ENCODE measurements at regions not wholly inside any gene's neighbourhood (a gene's known extent, or its start where the extent isn't known, plus 50 kb on each side); places are given as distances from the start of the nearest gene placed in this dataset.
A peak's percentile ranks its signal among the peaks of the same experiment; 100 is the strongest.

DNA sequence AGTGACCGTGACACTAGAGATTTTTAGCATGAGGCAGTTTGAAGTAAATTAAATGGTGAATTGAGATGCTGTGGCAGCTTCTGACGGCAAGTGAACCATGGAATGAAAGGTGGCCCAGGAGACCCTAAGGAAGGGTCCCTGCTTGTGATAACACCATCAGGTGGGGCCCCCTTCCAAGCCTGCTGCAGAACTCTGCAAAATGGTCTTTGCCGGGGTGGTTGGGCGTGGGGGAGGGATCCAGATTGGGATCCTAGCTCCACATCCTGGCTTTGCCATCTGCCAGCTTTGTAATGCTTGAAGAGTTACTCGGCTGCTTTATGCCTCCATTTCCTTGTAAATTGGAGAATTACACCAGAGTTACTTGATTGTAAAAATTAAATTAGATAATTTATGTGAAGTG is 222.6 kb upstream of the NFE2L3 start:
- WGBS = 81% methylated on average over 5 of the region's 5 CpGs
- no peak for DNase-seq
- Histone ChIP-seq H3K9me3 (ENCODE audit: control insufficient read depth, low read length) (no peaks in the 10 kb centered on the region), H3K27me3 (ENCODE audit: control insufficient read depth, insufficient read depth) (no peaks in the 10 kb centered on the region), H3K27ac (ENCODE audit: low read length) (no peak overlapping the region), H3K4me1 (ENCODE audit: control insufficient read depth, insufficient read depth, low read length) (no peaks in the 10 kb centered on the region), H3K4me3 (ENCODE audit: low read length) (no peak overlapping the region)
- ATAC-seq = no peak
- intact Hi-C loops (cut with DNase I) = no loop called here

DNA sequence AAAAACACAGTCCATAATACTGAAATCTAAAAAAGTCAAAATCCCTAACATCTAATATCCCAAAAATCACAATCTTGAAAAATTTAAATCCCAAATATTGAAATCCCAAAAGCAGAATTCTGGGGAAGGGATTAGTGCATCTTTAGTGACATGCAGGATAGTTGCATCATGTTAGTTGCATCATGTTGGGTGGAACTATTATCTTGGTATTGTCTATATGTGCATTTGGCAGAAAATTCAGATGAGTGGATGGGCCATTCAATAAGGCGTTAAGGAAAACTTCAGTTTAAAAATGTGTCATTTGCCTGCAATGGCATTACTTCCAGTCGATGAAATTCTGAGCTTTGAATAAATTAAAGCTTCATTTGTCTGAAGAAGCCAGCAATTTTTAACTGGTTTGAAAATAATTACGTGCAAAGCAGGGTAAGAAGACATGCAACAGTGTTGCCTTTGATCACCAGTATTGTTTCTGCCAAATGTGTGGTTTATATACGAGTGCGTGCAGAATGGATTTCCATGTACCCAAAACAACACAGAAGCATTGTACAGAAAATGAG is 221.4 kb upstream of the NFE2L3 start:
- H3K4me1 ChIP-seq (ENCODE audit: control insufficient read depth, insufficient read depth, low read length) = no peaks in the 10 kb centered on the region
- H3K27ac ChIP-seq (ENCODE audit: low read length) = no peak overlapping the region
- H3K27me3 ChIP-seq (ENCODE audit: control insufficient read depth, insufficient read depth) = no peaks in the 10 kb centered on the region
- no peak overlapping the region for H3K4me3 ChIP-seq (ENCODE audit: low read length)
- H3K9me3 ChIP-seq (ENCODE audit: control insufficient read depth, low read length) = no peaks in the 10 kb centered on the region
- ATAC-seq (no peak), DNase-seq (no peak)
- intact Hi-C loops (cut with DNase I) = no loop called here
- WGBS = 85% methylated on average over 5 of the region's 5 CpGs

DNA sequence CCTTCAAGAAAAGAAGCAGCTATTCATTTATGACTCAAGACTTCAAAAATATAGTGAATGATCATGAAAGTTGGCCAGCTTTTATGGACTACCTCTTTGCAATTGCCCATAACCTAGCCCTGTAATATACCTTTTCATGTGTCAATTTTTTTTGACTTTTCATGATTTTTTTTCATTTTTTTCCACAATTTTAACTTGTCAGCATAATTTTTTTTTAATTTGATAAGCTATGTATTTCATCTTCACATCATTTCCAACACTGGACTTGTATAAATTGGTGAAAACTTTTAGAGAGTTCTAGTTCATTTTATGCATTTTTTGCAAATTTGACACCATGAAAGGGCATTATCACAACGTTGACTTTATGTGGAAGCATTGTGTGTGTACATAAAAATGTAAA is 220.8 kb upstream of the NFE2L3 start:
- Histone ChIP-seq H3K9me3 (ENCODE audit: control insufficient read depth, low read length) (no peaks in the 10 kb centered on the region), H3K27me3 (ENCODE audit: control insufficient read depth, insufficient read depth) (no peaks in the 10 kb centered on the region), H3K27ac (ENCODE audit: low read length) (no peak overlapping the region), H3K4me3 (ENCODE audit: low read length) (no peak overlapping the region), H3K4me1 (ENCODE audit: control insufficient read depth, insufficient read depth, low read length) (no peaks in the 10 kb centered on the region)
- WGBS = 62% methylated on average over 1 of the region's 1 CpG
- intact Hi-C loops (cut with DNase I) = no loop called here
- DNase-seq (no peak), ATAC-seq (no peak)

DNA sequence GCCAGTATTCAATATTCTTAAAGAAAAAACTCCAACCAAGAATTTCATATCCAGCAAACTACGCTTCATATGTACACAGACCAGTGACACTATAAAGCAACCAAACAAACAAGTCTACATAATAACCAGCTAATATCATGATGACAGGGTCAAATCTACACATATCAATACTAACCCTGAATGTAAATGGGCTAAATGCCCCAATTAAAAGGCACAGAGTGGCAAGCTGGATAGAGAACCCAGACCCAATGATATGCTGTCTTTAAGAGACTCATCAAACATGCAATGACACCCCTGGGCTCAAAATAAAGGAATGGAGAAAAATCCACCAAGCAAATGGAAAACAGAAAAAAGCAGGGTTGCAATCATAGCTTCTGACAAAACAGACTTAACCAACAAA is 218.1 kb upstream of the NFE2L3 start:
- Histone ChIP-seq H3K9me3 (ENCODE audit: control insufficient read depth, low read length) (no peaks in the 10 kb centered on the region), H3K4me3 (ENCODE audit: low read length) (no peak overlapping the region), H3K27ac (ENCODE audit: low read length) (no peak overlapping the region), H3K27me3 (ENCODE audit: control insufficient read depth, insufficient read depth) (no peaks in the 10 kb centered on the region), H3K4me1 (ENCODE audit: control insufficient read depth, insufficient read depth, low read length) (no peaks in the 10 kb centered on the region)
- 97% methylated on average over 1 of the region's 1 CpG for WGBS
- intact Hi-C loops (cut with DNase I) = no loop called here
- no peak for DNase-seq
- ATAC-seq = no peak

DNA sequence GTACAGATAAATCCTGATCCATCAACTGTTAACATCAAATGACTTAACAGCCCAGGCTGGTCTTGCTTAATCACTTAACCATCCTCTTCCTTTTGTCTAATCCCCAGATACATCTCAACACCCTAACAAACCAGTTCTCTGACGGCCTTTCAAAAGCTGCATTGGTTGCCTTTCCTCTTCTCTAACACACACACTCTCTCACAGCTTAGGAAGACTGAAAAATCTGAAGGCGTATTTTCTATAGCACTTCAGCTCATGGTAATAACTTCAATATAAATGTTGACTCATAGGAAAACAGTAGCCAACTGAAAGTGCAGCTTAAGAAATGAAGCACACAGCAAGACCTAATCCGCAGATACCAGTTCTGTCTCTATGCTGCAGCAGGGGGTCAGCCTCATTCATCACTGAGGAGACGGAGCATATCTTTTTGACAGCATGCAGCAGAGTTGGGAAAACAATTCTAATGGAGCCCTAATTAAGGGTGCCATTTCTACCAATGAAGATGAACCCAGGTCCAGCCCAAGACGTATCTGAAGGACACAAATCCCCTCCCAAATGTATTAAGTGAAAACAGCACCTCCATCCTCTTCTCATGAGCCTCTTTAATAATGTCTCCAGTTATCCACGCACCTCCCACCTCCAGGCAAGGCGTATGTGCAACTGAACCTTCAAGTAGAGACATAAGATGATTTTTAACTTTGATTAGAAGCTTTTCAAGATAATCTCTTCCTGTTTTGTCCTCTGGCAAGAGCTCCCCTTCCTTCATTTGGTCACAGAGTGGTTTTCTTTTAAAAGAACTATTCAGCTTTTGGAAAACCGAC is 211.7 kb upstream of the NFE2L3 start:
- DNase-seq (no peak), ATAC-seq (no peak)
- H3K4me3 ChIP-seq (ENCODE audit: low read length) = no peak overlapping the region
- H3K27me3 ChIP-seq (ENCODE audit: control insufficient read depth, insufficient read depth) = no peaks in the 10 kb centered on the region
- H3K4me1 ChIP-seq (ENCODE audit: control insufficient read depth, insufficient read depth, low read length) = no peaks in the 10 kb centered on the region
- H3K9me3 ChIP-seq (ENCODE audit: control insufficient read depth, low read length) = no peaks in the 10 kb centered on the region
- intact Hi-C loops (cut with DNase I) = no loop called here
- no peak overlapping the region for H3K27ac ChIP-seq (ENCODE audit: low read length)
- WGBS = 40% methylated on average over 8 of the region's 8 CpGs

DNA sequence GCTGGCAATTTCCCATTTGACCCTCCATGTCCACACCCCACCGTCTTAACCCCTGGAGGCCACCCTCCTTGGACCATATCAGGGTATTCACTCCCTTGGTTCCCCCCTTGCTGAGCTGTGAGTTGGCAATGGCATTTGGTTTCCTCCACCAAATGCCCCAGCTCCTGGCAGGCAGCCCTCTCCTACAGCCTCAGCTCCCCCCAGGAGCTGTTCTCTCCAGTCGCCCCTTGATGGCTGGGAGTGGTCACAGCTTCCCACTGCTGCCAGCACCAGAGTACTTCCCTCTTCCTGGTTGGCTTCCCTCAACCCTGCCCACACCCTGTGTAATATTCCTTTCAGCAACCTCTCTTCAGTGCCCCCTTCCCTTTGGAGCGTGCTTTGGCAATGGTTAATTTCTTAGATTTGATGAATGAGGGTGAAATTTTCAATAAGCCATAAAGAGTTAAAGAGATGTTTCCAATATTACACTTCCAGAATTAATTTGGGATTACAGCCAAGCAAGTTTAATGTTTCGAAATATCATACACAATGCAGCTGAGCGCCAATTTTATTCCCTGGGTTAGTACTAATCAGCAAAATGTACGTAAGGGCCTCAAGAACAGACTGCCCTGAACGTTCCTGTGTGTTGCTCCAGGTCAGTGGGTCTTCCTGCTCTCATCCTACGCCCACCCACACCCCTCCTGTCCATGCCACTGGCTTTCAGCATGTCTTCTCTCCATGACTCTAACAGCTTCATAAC is 207.1 kb upstream of the NFE2L3 start:
- H3K27me3 ChIP-seq (ENCODE audit: control insufficient read depth, insufficient read depth) = no peaks in the 10 kb centered on the region
- no peaks in the 10 kb centered on the region for H3K9me3 ChIP-seq (ENCODE audit: control insufficient read depth, low read length)
- H3K27ac ChIP-seq (ENCODE audit: low read length) = no peak overlapping the region
- DNase-seq = no peak
- 48% methylated on average over 8 of the region's 8 CpGs for WGBS
- H3K4me1 ChIP-seq (ENCODE audit: control insufficient read depth, insufficient read depth, low read length) = no peaks in the 10 kb centered on the region
- no peak for ATAC-seq
- intact Hi-C loops (cut with DNase I) = no loop called here
- no peak overlapping the region for H3K4me3 ChIP-seq (ENCODE audit: low read length)

DNA sequence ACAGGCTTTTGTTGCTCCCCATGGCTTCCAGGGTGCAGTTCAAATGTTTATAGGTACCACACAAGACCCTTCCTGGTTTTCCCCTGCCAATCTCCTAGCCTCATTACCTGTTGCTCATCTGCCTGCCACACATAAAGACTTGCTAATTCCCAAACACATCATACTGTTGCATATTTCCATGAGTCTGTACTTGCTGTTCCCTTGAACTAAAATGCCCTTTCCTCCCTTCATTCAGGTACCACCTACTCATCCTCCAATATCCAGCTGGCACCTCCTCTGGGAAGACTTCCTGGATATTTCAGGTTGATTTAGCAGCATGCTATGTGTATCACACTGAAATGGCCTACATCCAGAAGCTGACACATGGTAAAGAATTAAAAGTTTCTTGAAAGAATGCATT is 206.4 kb upstream of the NFE2L3 start:
- H3K4me1 ChIP-seq (ENCODE audit: control insufficient read depth, insufficient read depth, low read length) = no peaks in the 10 kb centered on the region
- no peak overlapping the region for H3K27ac ChIP-seq (ENCODE audit: low read length)
- H3K9me3 ChIP-seq (ENCODE audit: control insufficient read depth, low read length) = no peaks in the 10 kb centered on the region
- ATAC-seq = no peak
- intact Hi-C loops (cut with DNase I) = no loop called here
- no peaks in the 10 kb centered on the region for H3K27me3 ChIP-seq (ENCODE audit: control insufficient read depth, insufficient read depth)
- DNase-seq = no peak
- H3K4me3 ChIP-seq (ENCODE audit: low read length) = no peak overlapping the region

DNA sequence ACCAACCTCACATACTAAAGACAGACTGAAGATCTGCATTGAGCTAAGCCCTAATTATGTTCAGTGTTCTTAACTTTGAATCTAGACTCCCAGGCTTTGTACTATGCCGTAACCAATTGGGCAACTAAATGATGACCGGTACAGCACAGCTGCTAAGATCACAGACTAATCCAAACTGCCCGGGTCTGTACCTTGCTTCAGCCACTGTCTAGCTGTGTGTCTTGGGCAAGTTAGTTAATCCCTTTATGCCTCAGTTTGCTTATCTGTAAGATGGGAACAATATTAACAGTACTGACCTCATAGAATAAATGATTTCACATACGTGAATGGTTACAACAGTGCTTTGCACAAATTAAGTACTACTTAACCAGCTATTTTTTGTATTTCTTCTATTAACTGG is 205.8 kb upstream of the NFE2L3 start:
- intact Hi-C loops (cut with DNase I) = no loop called here
- no peaks in the 10 kb centered on the region for H3K4me1 ChIP-seq (ENCODE audit: control insufficient read depth, insufficient read depth, low read length)
- no peaks in the 10 kb centered on the region for H3K9me3 ChIP-seq (ENCODE audit: control insufficient read depth, low read length)
- no peak for ATAC-seq
- no peaks in the 10 kb centered on the region for H3K27me3 ChIP-seq (ENCODE audit: control insufficient read depth, insufficient read depth)
- 89% methylated on average over 4 of the region's 4 CpGs for WGBS
- H3K27ac ChIP-seq (ENCODE audit: low read length) = no peak overlapping the region
- H3K4me3 ChIP-seq (ENCODE audit: low read length) = no peak overlapping the region
- no peak for DNase-seq

DNA sequence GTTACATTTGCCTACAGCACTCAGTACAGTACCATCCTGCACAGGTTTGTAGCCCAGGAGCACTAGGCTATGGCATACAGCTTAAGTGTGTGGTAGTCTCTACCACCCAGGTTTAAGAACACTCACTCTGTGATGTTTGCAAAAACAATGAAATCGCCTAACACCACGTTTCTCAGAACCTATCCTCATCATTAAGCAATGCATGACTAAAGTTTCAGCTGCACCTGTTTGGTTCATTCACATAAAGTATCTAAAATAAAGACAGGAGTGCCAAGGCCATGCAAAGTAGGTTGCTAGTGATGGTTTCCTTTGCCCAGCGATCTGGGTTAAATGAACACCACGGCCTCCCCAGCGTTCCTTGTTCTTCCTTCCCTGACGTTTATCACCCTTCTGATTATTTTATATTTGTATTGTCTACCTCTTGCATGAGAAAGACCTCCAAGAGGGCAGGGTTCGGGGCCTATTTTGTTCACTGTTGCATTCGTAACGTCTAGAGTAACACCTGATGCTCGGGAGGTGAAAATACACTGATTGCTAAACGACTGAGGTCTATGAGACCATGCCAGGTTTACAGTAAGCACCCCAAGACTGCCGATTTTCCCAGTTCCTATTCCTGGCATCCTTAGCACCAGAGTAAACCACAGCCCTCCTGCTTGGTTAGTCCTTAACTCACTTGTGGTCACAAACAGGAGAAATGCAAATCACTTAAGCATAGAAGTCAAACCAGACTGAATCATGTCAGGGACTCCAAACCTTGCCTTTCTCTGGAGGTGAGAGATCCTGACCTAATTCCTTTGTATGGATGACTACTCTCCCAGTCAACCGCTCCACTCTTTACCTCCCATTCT is 204.1 kb upstream of the NFE2L3 start:
- no peaks in the 10 kb centered on the region for H3K4me1 ChIP-seq (ENCODE audit: control insufficient read depth, insufficient read depth, low read length)
- no peak overlapping the region for H3K4me3 ChIP-seq (ENCODE audit: low read length)
- 81% methylated on average over 13 of the region's 13 CpGs for WGBS
- DNase-seq (no peak), ATAC-seq (no peak)
- H3K9me3 ChIP-seq (ENCODE audit: control insufficient read depth, low read length) = no peaks in the 10 kb centered on the region
- H3K27ac ChIP-seq (ENCODE audit: low read length) = no peak overlapping the region
- no peaks in the 10 kb centered on the region for H3K27me3 ChIP-seq (ENCODE audit: control insufficient read depth, insufficient read depth)
- intact Hi-C loops (cut with DNase I) = no loop called here

DNA sequence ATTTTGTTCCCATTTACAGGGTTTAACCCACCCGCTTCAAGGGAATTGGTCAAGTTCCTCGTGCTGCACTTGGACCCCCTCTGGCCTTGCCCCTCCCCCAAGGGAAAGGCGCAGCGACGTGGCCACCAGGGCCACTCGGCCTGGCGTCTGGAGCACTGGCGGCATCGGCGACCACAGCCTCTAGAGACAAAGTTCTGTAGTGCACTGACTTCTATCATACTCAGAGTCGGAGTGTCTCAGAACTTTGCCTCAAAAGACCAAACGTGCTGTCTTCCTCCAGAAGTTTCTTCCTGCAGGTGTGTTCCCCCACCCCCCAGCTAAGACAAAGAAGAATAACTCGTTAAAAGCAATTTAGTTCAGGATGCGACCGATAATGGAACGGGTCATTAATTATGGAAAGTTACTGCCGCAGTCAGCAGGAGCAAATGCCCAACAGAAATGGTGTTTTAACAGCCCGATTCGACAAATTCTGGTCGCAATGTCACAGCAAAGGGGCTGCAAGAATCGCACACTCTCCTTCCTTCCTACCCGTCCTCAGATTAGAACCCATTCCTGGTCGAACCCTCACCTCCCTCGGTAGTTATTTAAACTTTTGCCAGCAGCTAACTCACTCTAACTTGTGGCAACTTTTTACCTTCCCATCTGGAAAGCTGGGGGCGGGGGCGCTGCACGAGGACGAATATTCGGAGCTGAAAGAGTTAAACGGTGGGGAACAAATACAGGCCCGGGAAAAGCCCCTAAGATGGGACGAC is 202.1 kb upstream of the NFE2L3 start:
- H3K4me3 ChIP-seq (ENCODE audit: low read length) = peak overlapping the region; percentile 68
- no peaks in the 10 kb centered on the region for H3K27me3 ChIP-seq (ENCODE audit: control insufficient read depth, insufficient read depth)
- intact Hi-C loops (cut with DNase I) = no loop called here
- peak; percentile 33 to 68 (median 50) for DNase-seq
- H3K4me1 ChIP-seq (ENCODE audit: control insufficient read depth, insufficient read depth, low read length) = no peaks in the 10 kb centered on the region
- H3K9me3 ChIP-seq (ENCODE audit: control insufficient read depth, low read length) = no peaks in the 10 kb centered on the region
- no peak overlapping the region for H3K27ac ChIP-seq (ENCODE audit: low read length)
- ATAC-seq = no peak
- WGBS = 9% methylated on average over 32 of the region's 32 CpGs

All from right cardiac atrium (tissue), 5 donors.